SH-SY5Y (cell line): ENCODE measurements at regions not wholly inside any gene's neighbourhood (a gene's known extent, or its start where the extent isn't known, plus 50 kb on each side); places are given as distances from the start of the nearest gene placed in this dataset.

Experiments
- GATA2 ChIP-seq: IDR thresholded peaks from 2 replicates; pipeline ENCODE4 v1.6.1; 2011; ENCODE audit warnings: mild to moderate bottlenecking, low read depth, low read length
- GATA3 ChIP-seq: IDR thresholded peaks from 2 replicates; pipeline ENCODE4 v1.6.1; 2011; ENCODE audit warnings: low read depth, mild to moderate bottlenecking, low read length, moderate library complexity

DNA sequence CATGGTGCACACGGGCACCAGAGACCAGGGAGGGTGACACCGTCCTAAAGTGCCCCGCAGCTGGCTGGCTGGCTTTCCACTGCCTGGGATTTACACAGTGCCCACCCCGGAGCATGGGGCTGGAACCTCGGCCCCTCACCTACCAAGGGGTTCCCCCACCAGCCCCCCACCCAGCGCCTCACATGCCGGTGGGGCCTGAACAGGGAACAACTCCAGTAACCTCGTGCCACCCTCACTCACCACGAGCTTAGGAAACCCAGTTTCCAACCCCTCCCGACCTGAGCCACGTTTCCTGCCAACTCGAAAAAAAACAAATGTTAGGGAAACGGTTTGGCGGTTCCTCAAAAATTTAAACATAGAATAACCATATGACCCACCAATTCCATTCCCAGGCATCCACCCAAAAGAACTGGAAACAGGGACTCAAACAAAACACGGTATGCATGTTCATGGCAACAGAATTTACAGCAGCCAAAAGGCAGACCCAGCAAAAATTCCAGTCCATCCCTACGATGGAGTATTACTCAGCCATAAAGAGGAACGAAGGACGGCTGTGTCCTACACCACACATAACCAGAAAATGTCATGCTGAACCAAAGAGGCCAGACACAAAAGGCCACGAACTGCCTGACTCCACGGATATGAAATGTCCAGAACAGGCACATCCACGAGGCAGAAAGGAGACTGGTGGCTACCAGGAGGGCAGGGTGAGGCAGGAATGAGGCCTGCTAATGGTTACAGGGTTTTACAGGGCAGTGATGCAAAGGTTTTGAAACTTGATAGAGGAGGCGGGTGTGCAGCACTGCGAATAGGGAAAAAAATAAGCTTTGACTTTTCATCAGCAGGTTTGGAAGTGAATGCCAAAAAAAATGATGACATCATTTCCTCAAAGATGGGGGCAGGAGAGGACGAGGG lies 68.9 kb downstream of the NCOR2 start:
- TF ChIP-seq GATA3, result no peak
- TF ChIP-seq GATA2, result no peak
